Hepatocyte (in vitro differentiated cells): ENCODE measurements at regions not wholly inside any gene's neighbourhood (a gene's known extent, or its start where the extent isn't known, plus 50 kb on each side); places are given as distances from the start of the nearest gene placed in this dataset.

Source experiments
- EZH2 ChIP-seq: fragments of 200-600 bp; sonication (generic); IDR thresholded peaks from 2 replicates; pipeline ENCODE4 v1.6.1; 2016; ENCODE audit warnings: antibody characterized with exemption, mild to moderate bottlenecking, borderline replicate concordance
- EZH2phosphoT487 ChIP-seq: fragments of 200-600 bp; sonication (generic); IDR thresholded peaks from one replicate; pipeline ENCODE4 v1.6.1; 2018; ENCODE audit warnings: antibody characterized with exemption, mild to moderate bottlenecking, low read depth, moderate library complexity; ENCODE audit not compliant: unreplicated experiment, severe bottlenecking
- TF ChIP-seq, protein P1 (sequence below): fragments of 200-600 bp; sonication (generic); IDR thresholded peaks from 2 replicates; pipeline ENCODE4 v1.5.1; 2016; ENCODE audit warnings: antibody characterized with exemption, mild to moderate bottlenecking; ENCODE audit not compliant: poor library complexity

DNA sequence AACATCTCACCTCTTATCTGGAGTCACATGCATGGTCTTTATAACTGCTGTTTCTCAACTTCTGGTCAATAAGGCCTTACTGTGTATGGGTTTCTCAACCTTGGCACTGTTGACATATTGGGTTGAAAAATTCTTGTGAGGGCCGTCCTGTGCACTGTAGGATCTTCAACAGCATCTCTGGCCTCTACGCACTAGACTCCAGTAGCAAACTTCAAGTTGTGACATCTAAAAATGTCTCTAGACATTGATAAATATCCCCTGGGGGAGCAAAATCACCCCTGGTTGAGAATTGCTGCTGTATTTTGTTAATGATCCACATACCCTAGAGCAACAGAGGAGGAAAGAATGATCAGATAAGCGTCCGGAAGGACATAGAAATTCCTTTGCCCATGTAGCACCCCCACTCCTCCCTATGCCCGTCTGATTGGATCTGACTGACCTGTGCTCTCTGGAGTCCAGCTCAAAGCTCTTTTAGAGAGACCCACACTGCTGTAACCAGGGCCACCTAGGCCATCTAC is 423.5 kb upstream of the ZMIZ1 start:
- TF ChIP-seq, protein P1, sequence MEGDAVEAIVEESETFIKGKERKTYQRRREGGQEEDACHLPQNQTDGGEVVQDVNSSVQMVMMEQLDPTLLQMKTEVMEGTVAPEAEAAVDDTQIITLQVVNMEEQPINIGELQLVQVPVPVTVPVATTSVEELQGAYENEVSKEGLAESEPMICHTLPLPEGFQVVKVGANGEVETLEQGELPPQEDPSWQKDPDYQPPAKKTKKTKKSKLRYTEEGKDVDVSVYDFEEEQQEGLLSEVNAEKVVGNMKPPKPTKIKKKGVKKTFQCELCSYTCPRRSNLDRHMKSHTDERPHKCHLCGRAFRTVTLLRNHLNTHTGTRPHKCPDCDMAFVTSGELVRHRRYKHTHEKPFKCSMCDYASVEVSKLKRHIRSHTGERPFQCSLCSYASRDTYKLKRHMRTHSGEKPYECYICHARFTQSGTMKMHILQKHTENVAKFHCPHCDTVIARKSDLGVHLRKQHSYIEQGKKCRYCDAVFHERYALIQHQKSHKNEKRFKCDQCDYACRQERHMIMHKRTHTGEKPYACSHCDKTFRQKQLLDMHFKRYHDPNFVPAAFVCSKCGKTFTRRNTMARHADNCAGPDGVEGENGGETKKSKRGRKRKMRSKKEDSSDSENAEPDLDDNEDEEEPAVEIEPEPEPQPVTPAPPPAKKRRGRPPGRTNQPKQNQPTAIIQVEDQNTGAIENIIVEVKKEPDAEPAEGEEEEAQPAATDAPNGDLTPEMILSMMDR = no peak
- TF ChIP-seq EZH2 = no peak
- no peak for TF ChIP-seq EZH2phosphoT487
